ENCODE measurements at regions not wholly inside any gene's neighbourhood (a gene's known extent, or its start where the extent isn't known, plus 50 kb on each side); places are given as distances from the start of the nearest gene placed in this dataset.

DNA sequence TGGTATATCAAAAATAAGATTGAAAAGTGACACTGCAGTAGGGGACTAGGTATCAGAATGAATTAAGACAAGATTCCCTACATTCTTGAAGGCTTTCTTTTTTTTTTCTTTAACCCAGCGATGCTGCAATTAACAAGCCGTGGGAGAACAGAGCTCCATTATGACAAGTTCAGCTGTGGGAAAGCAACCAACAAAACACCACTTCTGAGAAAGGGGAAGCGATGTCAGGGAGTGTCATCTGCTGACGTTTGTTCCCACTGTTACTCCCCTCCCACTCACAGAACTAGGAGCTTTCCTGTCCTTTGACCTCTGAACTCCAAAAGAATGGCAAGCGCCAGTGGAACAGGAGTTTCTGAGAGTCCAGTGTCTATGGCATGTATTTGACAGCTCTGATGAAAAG lies 90.2 kb upstream of the SLITRK2 start:
- H3K9me3 ChIP-seq (ENCODE audit: insufficient read depth, low read depth, low read length) = no peaks in the 10 kb centered on the region
- no peaks in the 10 kb centered on the region for H4K20me1 ChIP-seq (ENCODE audit: insufficient read depth, low read length, poor library complexity, severe bottlenecking)
- no peaks in the 10 kb centered on the region for H3K4me1 ChIP-seq (ENCODE audit: insufficient read depth, low read length, poor library complexity, severe bottlenecking)
- no peaks in the 10 kb centered on the region for H3K27me3 ChIP-seq (ENCODE audit: insufficient read depth, low read length, poor library complexity, severe bottlenecking)
- no peaks in the 10 kb centered on the region for H3F3A ChIP-seq (ENCODE audit: low read depth)
- H2AFZ ChIP-seq (ENCODE audit: low read length) = no peak overlapping the region
- H3K36me3 ChIP-seq (ENCODE audit: insufficient read depth, low read length) = no peaks in the 10 kb centered on the region
- H3K4me3 ChIP-seq (ENCODE audit: low read length, poor library complexity, severe bottlenecking) = no peak overlapping the region
- H3K4me2 ChIP-seq (ENCODE audit: low read depth, low read length, poor library complexity, severe bottlenecking) = no peak overlapping the region
- H3K9me2 ChIP-seq (replicated peaks; ENCODE audit: low read depth, low read length) = no peaks in the 10 kb centered on the region
- TF ChIP-seq, protein P1, sequence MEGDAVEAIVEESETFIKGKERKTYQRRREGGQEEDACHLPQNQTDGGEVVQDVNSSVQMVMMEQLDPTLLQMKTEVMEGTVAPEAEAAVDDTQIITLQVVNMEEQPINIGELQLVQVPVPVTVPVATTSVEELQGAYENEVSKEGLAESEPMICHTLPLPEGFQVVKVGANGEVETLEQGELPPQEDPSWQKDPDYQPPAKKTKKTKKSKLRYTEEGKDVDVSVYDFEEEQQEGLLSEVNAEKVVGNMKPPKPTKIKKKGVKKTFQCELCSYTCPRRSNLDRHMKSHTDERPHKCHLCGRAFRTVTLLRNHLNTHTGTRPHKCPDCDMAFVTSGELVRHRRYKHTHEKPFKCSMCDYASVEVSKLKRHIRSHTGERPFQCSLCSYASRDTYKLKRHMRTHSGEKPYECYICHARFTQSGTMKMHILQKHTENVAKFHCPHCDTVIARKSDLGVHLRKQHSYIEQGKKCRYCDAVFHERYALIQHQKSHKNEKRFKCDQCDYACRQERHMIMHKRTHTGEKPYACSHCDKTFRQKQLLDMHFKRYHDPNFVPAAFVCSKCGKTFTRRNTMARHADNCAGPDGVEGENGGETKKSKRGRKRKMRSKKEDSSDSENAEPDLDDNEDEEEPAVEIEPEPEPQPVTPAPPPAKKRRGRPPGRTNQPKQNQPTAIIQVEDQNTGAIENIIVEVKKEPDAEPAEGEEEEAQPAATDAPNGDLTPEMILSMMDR (conservative IDR thresholded peaks at IDR 0.05; ENCODE audit: low read length) = no peak
- no peak for TF ChIP-seq EZH2phosphoT487 (IDR thresholded peaks at IDR 0.05; ENCODE audit: borderline replicate concordance)
- H3K79me2 ChIP-seq (ENCODE audit: insufficient read depth, low read length) = no peaks in the 10 kb centered on the region
- no peak overlapping the region for H3K9ac ChIP-seq (ENCODE audit: low read depth, low read length, poor library complexity, severe bottlenecking)

DNA sequence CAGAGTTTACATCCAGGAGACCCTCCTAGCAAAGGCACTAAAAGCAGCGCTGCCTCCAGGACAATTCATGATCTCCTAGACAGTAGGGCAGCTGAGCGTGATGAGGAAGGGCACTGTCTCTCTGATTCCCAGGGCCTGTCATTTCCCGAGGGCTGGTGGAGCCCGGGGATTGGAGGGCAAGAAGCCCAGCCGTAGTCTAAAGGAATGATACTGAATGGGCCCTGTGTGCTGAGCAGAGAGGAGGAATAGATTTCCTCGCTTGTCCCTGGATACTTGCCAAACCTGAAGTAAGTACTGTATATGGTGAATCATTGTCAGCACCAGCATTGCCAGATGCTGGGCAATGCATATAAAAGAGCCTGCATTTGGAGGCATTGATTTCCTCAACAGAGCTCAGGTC lies 88.0 kb upstream of the SLITRK2 start:
- no peak overlapping the region for H3K4me3 ChIP-seq (ENCODE audit: low read length, poor library complexity, severe bottlenecking)
- no peaks in the 10 kb centered on the region for H3K79me2 ChIP-seq (ENCODE audit: insufficient read depth, low read length)
- no peaks in the 10 kb centered on the region for H3K27me3 ChIP-seq (ENCODE audit: insufficient read depth, low read length, poor library complexity, severe bottlenecking)
- no peak overlapping the region for H3K4me2 ChIP-seq (ENCODE audit: low read depth, low read length, poor library complexity, severe bottlenecking)
- no peak overlapping the region for H2AFZ ChIP-seq (ENCODE audit: low read length)
- no peaks in the 10 kb centered on the region for H3K9me3 ChIP-seq (ENCODE audit: insufficient read depth, low read depth, low read length)
- no peaks in the 10 kb centered on the region for H3K36me3 ChIP-seq (ENCODE audit: insufficient read depth, low read length)
- H3F3A ChIP-seq (ENCODE audit: low read depth) = no peaks in the 10 kb centered on the region
- H3K4me1 ChIP-seq (ENCODE audit: insufficient read depth, low read length, poor library complexity, severe bottlenecking) = no peaks in the 10 kb centered on the region
- no peaks in the 10 kb centered on the region for H3K9me2 ChIP-seq (replicated peaks; ENCODE audit: low read depth, low read length)
- no peaks in the 10 kb centered on the region for H4K20me1 ChIP-seq (ENCODE audit: insufficient read depth, low read length, poor library complexity, severe bottlenecking)
- H3K9ac ChIP-seq (ENCODE audit: low read depth, low read length, poor library complexity, severe bottlenecking) = no peak overlapping the region
- TF ChIP-seq, protein P1 (conservative IDR thresholded peaks at IDR 0.05; ENCODE audit: low read length) = no peak
- no peak for TF ChIP-seq EZH2phosphoT487 (IDR thresholded peaks at IDR 0.05; ENCODE audit: borderline replicate concordance)

DNA sequence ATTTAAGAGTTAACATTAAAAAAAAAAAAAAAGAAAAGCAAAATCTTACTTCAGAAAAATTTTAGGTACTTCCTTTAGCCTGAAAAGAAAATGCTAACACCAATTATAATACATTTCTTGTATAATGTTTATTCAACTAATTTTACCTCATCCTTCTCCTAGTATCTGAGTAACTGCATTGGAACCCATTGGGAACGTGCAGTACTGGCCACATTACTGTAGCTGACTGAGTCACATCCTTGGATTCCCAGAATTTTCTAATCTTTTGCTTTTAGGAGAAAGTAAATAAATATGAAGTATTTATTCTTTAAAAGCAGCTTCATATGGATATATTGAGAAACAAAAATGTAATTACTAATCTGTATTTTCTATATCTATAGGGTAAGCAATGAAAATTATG lies 82.6 kb upstream of the SLITRK2 start:
- Histone ChIP-seq H3F3A (ENCODE audit: low read depth) (no peaks in the 10 kb centered on the region), H3K9ac (ENCODE audit: low read depth, low read length, poor library complexity, severe bottlenecking) (no peak overlapping the region), H3K4me2 (ENCODE audit: low read depth, low read length, poor library complexity, severe bottlenecking) (no peak overlapping the region), H3K36me3 (ENCODE audit: insufficient read depth, low read length) (no peaks in the 10 kb centered on the region), H2AFZ (ENCODE audit: low read length) (no peak overlapping the region), H3K79me2 (ENCODE audit: insufficient read depth, low read length) (no peaks in the 10 kb centered on the region), H3K9me2 (replicated peaks; ENCODE audit: low read depth, low read length) (no peaks in the 10 kb centered on the region), H4K20me1 (ENCODE audit: insufficient read depth, low read length, poor library complexity, severe bottlenecking) (no peaks in the 10 kb centered on the region), H3K27me3 (ENCODE audit: insufficient read depth, low read length, poor library complexity, severe bottlenecking) (no peaks in the 10 kb centered on the region), H3K9me3 (ENCODE audit: insufficient read depth, low read depth, low read length) (no peaks in the 10 kb centered on the region), H3K4me1 (ENCODE audit: insufficient read depth, low read length, poor library complexity, severe bottlenecking) (no peaks in the 10 kb centered on the region), H3K4me3 (ENCODE audit: low read length, poor library complexity, severe bottlenecking) (no peak overlapping the region)
- TF ChIP-seq EZH2phosphoT487 (IDR thresholded peaks at IDR 0.05; ENCODE audit: borderline replicate concordance) = no peak
- TF ChIP-seq, protein P1 (conservative IDR thresholded peaks at IDR 0.05; ENCODE audit: low read length) = no peak
